GM19463 (cell line): ENCODE measurements at regions not wholly inside any gene's neighbourhood (a gene's known extent, or its start where the extent isn't known, plus 50 kb on each side); places are given as distances from the start of the nearest gene placed in this dataset.
"Not testable (repeated sequence)": the region's sequence is repeated elsewhere in the genome, so short reads cannot be mapped to it uniquely, and the experiment has no call there.

ENCODE experiments used
- ATAC-seq: cut with Tn5 transposase; IDR thresholded peaks from one replicate; pipeline ENCODE4 v1.9.1; 2021; ENCODE audit warnings: mild to moderate bottlenecking, moderate library complexity; ENCODE audit not compliant: unreplicated experiment

DNA sequence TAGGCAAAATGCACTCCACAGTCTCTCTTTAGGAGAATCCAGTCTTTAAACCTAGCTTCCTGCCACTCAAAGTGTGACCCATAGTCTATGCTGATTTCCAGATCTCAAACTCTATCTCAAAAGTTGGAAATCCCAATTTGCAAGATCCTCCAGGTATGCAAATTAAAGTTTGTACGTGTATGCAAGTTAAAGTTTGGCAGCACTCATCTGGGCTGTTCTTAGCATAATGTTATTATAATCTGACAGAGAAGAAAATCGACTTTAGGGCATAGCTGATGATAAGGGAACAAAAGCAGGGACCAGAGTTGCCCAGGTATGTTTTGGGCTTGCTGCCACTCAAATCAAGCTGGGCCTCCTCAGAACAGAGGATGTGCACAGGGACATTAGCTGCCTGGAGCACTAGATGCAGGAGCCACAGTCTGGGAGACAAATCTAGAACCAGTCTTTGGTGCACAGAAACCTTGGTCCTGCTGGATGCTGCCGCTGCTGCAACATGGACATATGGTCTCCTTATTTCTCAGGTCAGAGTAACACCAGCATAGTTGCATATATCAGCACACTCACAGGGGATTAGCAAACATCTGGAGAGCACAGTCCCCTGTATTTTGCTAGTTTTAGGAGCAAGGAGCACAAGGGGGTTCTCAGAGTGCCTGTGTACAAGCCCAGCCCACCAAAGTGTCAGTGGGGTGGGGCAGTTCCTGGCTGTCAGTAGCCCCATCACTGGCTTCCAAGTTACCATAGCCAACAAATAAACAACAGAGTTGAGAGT is 242.6 kb downstream of the TTC32 start:
- no peak for ATAC-seq

DNA sequence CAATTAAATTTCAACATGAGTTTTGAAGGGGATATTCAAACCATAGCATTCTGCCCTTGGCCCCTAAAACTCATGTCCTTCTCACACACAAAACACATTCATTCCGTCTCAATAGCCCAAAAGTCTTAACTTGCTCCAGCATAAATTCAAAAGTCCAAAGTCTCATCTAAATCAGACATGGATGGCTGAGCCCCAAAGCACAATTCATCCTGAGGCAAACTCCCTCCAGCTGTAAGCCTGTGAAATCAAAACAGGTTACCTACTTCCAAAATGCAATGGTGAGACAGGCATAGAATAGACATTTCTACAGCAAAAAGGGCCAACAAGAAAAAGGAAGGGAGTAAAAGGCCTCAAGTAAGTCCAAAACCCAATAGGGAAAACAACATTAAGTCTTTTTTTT is 245.8 kb downstream of the TTC32 start:
- no peak for ATAC-seq

GRCh38 chr2:19654310-19655090 is 247.3 kb downstream of the TTC32 start:
- no peak for ATAC-seq

- ATAC-seq: no peak
These were observed 248.3 kb downstream of the TTC32 start for GRCh38 chr2:19653509-19653908.

- no peak for ATAC-seq
These were observed 249.0 kb downstream of the TTC32 start for GRCh38 chr2:19652811-19653210.

GRCh38 chr2:19651466-19651865 is 250.3 kb downstream of the TTC32 start:
- ATAC-seq: no peak

- no peak for ATAC-seq
These were observed 251.9 kb downstream of the TTC32 start for GRCh38 chr2:19649785-19650380.

GRCh38 chr2:19649142-19649541 is 252.6 kb downstream of the TTC32 start:
- no peak for ATAC-seq

DNA sequence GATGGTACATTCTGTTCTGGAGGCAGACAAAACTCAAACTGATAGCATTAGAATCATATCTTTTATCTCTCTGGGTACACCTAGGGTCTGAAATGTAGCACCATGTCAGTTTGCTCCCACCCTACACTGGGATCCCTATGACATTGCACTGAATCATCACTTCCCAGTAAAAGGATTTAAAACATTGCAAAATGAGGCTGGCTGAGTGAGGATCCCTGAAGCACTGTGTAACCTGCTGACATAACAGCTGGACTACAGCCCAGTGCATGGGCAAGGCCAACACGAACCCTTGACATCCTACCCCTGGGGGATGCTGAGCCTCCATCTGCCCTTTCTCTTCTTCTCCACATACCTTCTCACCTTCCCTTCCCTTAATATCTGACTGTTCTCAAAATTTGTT is 253.2 kb downstream of the TTC32 start:
- no peak for ATAC-seq

DNA sequence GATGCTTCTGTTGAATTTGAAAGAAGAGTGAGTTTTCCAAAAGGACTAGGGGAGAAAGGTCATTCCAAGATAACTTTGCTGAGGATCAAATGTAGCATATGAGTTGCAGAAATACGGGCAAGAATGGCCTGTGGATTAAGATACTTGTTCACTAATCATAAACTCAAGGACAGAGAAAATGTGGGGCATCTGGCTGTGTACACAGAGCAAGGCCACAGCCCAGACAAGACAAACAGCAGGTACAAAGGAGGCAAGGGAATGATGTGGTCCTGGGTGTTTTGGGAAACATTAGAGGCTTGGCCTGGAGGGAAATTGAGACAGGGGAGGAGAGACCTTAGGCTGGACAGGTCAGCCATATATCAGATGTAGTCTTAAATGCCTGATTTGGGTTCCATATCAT is 254.8 kb downstream of the TTC32 start:
- no peak for ATAC-seq

DNA sequence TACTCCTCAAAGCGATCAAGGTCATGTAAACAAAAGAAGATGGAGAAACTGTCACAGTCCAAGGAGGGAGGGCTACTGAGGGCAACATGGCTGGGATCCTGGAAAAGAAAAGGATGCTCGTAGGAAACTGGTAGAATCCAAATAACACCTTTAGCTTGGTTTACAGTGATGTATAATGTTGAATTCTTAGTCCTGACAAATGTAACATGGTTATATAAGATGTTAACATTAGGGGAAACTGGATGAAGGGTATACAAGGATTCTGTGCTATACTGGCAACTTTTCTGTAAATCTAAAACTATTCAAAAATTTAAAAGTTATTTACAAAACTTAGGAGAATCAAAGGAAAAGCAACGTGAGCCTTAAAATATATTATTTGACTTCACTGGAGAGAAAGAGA is 257.0 kb downstream of the TTC32 start:
- no peak for ATAC-seq

DNA sequence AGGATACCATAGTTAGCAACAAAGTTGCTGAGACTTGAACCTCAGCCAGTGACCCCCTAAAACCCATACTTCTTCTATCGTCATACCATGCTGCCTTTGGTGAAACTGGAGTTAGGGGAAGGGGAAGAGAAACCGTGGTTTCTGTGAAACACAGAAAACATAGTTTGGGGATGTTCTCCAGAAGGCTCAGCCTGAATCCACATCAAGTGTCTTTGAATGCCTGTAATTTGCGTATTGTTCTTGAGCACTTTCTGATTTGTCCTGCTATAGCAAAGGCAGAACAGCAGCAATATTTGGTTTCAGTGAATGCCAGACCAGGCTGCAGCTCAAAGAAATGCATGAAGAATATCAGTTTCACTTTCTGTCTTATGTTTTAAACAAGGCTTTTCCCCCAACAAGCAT is 258.7 kb downstream of the TTC32 start:
- peak; percentile 80 for ATAC-seq

DNA sequence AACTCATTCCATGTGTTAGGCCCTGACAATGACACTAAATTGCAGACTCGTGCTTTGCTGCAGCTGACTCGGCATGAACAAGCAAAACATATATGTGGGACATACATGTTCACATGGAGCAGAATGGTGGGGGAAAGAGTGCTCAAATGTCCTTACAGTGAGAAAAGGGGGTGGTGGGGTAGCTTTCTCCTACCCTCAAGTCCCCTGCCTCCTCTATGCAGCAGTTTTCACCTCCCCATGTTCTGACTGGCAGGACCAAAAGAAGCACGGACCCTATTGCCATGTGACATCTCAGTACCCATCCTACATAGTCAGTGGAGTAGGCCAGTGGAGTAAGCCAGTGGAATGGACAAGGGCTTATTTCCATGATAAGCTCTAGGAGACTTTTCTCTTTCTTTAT is 259.3 kb downstream of the TTC32 start:
- ATAC-seq: no peak

DNA sequence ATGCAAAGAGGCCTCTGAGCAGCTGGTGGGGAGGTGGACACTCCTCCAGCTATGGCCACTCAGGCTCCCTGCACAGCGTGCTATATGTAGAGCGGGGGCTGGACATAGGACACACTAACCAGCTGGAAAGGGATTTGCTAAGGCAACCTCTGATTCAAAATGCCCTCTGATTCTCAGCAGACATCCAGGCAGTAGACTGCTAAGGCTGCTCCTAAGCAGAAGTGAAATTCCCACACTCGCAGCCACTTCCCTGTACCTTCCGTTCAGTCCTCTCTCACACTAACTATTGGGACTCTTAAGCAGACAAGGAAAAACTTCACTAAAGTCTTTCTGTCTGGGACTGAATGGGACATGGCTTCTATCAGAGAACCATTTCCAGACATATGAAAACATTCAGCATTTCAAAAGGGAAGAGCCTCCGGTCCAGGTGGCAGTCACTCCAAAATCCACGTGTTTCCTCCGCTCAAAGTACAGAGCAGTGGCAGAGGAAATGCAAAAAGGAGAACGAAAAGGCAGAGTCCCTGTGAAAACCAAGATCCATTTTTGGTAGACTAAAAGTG is 265.8 kb downstream of the TTC32 start:
- no peak for ATAC-seq

GRCh38 chr2:19632403-19632991 is 269.3 kb downstream of the TTC32 start:
- no peak for ATAC-seq

- no peak for ATAC-seq
These were observed 269.9 kb downstream of the TTC32 start for GRCh38 chr2:19631871-19632270.

DNA sequence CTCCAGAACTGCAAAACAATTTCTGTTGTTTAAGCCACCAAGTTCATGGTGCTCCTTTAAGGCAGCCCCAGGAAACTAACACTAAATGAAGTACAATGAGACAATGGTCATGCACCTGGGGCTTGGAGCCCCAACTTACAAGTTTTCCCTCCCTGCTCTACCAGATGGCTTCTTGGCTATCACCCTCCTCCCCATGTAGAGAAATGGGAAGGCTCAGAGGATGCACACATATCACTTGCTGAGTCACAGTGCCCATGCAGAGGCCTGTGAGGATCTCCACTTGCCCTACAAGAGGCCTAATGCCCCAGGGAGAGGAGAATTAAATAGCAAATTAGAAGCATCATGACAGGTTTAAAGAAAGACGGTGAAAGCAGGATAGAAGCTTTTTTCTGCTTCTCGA is 270.9 kb downstream of the TTC32 start:
- no peak for ATAC-seq

GRCh38 chr2:19627359-19627758 is 268.9 kb upstream of the OSR1 start:
- no peak for ATAC-seq

GRCh38 chr2:19623488-19623887 is 265.1 kb upstream of the OSR1 start:
- no peak for ATAC-seq

GRCh38 chr2:19617257-19617848 is 258.9 kb upstream of the OSR1 start:
- no peak for ATAC-seq

- ATAC-seq: not testable (repeated sequence)
These were observed 257.0 kb upstream of the OSR1 start for GRCh38 chr2:19615402-19615801.
